OCI-M2 (cell line): ENCODE measurements at regions not wholly inside any gene's neighbourhood (a gene's known extent, or its start where the extent isn't known, plus 50 kb on each side); places are given as distances from the start of the nearest gene placed in this dataset.
"Not testable (repeated sequence)": the region's sequence is repeated elsewhere in the genome, so short reads cannot be mapped to it uniquely, and the experiment has no call there.

ENCODE experiments used
- DNase-seq: peaks from one replicate; lab custom pipeline; 2025; ENCODE audit not compliant: unreplicated experiment; lab: John Stamatoyannopoulos, UW

DNA sequence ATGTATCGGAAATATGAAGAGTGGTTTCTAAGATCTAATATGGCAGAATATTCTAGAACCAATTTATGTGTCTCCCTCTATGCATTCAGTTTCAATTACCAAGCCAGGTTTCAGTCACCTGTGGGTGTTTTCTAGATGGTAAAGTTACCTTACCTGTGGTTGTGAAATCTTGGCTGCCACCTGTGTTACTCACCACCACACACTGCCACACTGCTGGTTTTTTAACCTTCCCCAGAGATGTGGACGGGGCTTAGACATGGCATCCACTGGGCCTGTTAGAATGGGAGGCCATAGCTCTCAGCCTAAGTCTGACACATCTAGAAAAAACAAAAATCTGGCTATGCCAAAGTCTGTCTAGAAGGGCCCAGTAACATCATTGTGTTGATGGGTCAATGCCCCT is 896.5 kb upstream of the PABPC4L start:
- DNase-seq: no peak

DNA sequence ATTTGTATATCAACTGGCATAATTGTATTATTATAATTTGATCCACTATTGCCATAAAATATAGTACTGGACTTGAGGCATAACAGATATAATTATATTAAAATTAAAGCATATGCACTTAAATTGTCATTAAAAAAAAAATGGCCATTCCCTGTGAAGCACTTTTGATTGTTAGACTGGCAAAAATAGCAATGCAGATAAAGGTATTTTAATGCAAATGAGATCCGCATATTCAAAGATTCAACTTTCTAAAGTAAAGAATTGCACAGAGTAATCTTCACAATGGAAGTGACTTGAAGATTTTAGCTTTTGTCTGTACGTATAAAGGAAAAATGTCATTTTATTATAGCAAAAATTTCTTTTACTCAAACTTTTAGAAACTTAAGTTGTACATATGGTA is 871.8 kb upstream of the PABPC4L start:
- no peak for DNase-seq

DNA sequence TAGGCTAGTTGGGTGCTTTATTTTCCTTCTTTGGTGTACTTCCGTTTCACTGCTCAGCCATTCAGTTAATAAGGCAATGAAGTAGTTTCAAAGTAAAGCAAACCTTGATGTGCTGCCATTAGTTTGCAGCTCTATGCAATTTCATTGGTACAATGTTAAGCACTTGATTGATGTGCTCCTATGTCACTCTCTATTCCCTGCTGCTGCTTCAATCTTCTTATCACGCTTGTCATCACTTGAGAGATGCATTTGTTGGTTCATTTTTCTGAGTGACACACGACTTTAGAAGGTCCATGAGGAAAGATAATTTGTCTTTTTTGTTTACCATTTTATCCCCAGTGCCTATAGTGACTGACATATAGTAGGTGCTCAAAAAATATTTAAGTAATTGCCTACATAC is 871.0 kb upstream of the PABPC4L start:
- no peak for DNase-seq

DNA sequence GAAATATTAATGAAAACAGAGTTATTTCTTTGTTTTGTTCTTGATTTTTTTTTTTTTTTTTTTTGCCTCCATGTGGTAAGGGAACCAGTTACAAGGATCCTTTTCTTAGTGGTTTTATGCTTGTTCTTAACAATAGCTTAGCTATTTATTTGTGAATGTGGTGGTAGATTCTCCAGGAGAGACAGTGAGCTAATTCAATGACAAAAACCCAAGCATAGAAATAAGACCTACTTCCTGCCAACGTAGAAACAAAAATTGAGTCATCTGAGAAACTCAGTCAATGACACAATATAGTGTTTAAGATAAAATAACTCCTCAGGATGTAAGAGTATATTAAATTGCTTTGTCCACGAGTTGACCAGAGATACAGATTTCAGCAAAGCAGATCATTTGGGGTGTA is 863.8 kb upstream of the PABPC4L start:
- no peak for DNase-seq

DNA sequence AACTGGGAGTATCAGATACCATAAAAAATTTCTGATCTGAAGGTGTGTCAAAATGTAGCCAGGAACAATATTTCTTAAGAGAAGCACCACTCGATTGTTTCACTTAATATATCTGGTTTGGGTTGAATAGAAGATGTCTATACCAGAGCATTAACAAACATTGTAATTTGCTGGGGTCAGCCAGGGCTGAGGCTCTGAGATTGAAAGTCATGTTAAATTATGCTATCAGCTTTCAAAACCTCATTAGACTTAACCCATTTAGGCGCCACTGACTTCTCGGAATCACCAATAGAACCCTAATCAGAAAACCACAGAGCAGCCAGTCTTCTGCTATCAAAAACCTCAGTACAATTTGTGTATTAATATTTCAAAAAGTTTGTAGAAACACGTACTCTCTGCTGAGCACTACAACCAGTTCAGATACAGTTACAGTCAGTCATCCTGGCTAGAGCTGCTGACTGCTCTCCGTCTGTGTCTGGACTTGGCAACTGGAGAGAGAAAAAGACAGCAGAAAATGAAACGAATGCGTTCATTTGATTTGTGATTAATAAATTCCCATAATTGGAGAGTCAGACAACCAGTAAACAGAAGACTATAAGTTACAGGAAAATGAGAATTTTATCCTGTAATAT is 848.6 kb upstream of the PABPC4L start:
- DNase-seq: no peak

DNA sequence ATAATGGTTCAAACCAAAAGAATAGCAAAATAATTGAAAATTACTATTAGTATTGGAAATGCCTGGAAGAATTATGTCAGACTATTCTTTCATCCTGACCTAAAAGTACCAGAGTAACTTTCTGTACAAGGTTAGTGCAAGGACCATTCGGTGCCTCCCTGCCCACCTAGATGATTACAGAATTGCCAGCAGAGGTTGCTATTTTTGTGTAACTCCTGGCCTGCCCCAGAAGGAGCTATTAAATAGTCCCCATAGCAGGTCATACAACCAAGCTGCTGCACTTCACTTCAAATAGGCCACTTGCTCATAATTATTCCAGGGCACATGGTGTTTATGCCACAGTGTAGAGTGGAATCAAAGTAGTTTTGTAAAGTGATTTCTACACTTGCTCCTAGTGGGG is 831.1 kb upstream of the PABPC4L start:
- no peak for DNase-seq

DNA sequence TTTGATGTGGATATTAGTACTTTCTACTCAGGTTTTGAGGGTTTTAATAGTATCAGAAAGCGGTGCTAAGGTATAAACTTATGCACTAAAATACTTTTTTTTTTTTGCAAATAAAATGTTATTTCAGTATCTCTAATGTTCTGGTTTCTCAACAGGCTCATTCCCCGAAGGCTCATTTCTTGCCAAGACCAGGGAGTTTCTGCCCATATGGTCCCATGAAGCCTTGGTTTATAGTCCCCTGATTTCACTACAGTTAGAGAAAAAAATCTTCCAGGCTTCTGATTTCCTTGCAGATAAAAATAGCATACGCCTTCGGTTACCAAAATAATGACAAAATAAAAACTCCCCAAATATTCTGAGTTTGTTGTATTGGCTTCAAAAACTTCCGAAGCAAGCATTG is 814.2 kb upstream of the PABPC4L start:
- no peak for DNase-seq

DNA sequence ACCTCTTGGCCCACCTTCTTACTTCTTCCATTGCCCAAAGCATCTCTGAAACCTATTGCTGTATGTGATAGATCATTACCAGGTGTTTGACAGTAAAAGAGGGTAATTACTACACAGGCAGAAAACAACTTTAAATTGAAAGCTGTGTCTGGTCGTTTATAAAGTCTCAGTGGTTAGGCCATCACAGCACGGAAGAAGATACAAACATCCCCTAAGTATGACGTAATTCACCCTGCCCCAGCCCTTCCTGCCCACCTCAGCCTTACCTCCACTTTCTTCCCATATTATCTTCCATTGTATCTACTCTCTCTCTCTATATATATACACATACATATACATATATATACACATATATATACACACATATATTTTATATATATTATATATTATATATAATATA is 805.8 kb upstream of the PABPC4L start:
- no peak for DNase-seq

DNA sequence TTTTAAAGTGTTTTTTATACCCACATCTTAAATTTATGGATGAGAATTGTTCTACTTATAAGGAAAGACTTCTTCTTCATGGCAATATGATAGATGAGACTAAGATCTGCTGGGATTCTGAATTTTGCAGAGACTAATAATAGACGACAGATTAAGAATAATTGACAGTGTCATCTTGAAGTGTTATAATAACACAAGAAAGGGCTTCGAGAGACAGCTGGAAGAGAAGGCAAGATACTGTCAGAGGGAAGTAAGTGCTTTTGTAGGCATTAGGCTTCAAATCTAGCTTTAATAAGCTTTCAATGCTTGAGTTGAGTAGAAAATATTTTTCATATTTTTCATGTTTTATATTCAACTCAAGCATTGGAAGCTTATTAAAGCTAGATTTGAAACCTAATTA is 797.6 kb upstream of the PABPC4L start:
- DNase-seq: no peak

DNA sequence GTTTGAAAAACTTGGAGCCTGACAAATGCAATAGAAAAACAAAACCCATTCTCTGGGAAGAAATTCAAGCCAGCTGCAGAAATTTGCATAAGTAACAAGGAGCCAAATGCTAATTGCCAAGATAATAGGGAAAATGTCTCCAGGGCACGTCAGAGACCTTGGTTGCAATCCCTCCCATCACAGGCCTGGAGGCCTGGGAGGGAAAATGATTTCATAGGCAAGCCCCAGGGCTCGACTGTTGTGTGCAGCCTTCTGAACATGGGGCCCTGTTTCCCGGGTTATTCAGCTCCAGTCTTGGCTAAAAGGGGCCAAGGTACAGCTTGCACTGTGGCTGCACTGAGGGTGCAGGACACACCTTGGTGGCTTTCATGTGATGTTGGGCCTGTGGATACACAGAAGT is 760.4 kb upstream of the PABPC4L start:
- DNase-seq: no peak

DNA sequence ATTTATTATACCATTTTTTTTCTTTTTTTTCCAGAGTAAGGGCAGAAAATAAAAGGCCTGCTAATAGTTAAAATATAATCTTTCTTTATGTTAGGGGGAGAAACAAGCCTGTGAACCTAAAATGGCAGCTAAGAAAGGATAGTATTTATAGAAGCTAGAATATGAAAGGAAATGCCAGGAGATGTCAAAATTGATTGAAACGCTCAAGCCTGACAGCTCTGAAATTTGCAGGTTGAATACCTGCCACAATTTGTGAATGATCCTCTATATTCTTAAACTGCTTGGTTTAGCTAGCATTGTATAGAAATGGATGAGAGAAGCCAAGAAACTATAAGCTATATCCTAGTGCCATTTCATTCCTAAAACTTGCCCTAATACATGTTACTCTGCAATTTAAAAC is 757.3 kb upstream of the PABPC4L start:
- DNase-seq: no peak

DNA sequence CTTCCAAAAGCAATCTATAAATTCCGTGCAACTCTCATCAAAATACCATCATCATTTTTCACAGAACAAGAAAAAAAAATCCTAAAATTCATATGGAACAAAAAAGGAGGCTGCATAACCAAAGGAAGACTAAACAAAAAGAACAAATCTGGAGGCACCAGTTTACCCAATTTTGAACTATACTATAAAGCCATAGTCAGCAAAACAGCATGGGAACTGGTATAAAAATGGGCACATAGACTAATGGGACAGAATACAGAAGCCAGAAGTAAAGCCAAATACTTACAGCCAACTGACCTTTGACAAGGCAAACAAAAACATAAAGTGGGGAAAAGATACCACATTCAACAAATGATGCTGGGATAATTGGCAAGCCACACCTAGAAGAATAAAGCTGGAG is 753.5 kb upstream of the PABPC4L start:
- no peak for DNase-seq

DNA sequence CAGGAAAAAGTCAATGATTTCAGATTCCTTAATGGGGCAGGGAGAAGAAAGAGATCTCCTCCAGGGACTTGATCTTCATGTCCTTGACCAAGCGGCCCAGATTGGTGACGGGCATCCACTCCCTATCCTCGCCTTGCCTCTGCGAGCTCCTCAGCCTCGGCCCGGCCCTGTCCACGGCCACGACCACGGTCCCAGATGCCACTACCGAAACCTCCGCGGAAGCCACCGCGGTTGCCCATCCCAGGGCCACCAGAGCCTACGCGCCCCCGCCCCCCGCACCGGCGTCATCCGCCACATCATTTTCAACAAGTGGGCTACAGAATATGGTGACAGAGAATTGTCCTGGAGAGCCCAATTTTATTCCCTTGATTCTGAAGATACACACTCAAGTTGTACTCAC is 751.2 kb upstream of the PABPC4L start:
- no peak for DNase-seq

DNA sequence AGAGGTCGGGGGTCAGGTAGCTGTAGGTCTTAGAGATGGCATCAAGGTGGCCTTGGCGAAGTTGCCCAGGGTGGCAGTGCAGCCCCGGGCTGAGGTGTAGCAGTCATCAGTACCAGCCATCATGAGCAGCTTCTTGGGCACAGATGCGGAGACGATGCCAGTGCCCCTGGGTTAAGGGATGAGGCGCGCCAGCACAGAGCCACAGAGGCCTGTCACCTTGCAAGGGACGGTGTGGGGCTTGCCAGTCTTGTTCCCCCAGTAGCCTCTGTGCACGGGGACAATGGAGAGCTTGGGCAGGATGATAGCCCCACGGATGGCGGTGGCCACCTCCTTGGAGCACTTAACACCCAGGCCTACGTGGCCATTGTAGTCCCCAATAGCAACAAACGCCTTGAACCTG is 750.7 kb upstream of the PABPC4L start:
- no peak for DNase-seq

DNA sequence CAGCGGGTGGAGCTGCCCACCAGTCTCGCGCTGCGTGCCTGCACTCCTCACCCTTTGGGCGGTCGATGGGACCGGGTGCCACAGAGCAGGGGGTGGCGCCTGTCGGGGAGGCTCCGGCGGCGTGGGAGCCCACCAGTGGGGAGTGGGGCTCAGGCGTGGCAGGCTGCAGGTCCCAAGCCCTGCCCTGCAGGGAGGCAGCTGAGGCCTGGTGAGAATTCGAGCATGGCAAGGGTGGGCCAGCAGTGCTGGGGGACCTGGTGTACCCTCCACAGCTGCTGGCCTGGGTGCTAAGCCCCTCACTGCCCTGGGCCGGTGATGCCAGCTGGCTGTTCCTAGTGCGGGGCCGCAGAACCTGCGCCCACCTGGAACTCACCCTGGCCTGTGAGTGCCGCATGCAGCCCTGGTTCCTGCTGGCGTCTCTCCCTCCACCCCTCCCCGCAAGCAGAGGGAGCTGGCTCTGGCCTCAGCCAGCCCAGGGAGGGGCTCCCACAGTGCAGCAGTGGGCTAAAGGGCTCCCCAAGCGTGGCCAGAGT is 746.6 kb upstream of the PABPC4L start:
- no peak for DNase-seq

DNA sequence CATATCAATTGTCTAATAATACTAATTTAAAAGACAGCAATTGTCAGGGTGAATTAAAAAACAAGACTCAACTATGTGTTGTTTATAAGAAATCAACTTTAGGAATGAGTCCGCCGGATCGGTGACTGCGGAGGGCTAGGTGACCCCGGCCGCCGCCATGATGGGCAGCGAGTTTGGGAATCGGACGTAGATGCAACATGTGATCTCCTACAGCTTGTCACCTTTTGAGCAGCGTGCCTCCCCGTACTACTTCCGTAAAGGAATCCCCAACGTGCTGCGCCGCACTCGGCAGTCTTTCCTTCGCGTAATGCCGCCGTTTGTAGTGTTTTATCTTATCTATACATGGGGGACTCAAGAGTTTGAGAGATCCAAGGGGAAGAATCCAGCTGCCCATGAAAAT is 742.5 kb upstream of the PABPC4L start:
- no peak for DNase-seq

DNA sequence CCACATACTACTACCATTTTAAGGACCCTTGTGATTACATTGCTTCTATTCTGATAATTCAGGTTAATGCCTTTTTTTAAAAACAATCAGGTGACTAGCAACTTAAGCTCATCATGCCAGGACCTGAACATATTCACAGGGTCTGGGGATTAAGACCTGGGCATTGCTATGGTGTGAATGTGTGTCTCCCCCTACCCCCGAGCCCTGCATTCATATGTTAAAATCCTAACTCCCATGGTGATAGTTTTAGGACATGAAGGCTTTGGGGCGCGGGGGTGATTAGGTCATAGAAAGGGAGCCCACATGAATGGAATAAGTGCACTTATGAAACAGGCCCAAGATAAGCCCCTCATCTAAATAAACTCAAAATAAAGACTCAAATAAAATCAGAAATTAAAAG is 734.4 kb upstream of the PABPC4L start:
- DNase-seq: no peak

DNA sequence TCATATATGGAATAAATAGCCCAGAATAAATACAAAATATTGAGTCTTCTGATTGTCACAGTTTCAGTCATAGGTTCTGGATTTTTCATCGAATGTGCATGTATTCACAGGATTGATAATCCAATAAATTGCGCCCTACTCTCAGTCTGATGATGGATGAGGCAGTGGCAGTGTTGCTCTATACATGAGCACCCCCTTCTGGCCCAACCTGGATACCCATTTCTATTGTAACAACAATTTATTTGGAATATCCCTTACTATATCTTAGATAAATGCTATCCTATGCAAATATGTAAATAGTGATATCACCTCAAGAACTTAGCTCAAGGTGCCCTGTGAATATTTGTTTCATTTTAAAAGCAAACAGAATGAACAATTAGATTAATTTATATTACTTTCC is 733.7 kb upstream of the PABPC4L start:
- DNase-seq: no peak

DNA sequence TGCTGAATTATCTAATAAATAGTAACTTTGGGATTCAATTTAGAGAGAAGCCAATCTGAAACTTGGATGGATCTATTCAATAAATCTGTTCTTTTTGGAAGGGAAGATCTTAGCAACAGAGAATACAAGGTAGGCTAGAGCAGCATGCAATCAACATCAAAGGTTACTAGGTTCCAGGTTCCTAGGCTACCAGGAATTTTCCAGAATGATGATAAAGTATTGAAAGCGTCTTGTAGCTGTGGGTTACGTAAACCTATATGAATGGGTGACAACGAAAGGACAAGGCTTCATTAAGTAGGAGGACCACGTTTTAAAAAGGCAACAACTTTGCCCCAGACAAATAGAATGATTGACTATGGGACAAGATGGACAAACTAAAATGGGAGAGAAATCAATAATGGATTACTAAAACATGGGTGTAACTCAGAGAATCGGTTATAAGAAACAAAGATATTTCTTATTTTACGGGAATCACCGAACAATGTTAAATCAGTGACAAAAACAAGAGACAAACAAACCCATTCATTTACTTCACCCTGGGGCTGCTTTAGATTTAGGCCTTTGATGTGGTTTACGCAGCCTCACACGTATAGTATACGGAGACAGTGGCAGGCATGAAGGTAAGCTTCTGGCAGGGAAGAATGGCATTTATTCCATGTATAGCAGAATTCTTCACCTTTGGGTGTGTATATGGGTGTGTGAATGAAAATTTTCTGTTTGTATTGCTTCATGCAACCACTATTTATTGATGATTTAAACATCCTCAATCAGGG is 732.6 kb upstream of the PABPC4L start:
- no peak for DNase-seq

DNA sequence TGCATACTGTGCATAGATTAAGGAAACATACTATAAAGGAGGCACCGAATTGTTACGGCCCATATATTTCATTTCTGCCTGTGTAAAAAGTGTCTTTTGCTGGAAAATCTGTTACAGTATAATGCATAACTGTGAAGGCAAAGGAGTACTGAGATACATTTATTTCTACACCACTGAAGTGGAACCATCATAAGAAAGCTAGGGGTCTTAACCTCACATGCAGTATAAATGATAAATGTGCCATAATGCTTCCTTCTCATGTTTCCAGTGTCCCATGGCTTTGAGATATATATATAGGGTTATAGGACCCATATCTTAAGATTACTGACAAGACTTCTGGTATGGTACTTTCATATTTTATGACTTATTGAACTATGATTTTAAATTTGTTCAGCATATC is 713.8 kb upstream of the PABPC4L start:
- no peak for DNase-seq

DNA sequence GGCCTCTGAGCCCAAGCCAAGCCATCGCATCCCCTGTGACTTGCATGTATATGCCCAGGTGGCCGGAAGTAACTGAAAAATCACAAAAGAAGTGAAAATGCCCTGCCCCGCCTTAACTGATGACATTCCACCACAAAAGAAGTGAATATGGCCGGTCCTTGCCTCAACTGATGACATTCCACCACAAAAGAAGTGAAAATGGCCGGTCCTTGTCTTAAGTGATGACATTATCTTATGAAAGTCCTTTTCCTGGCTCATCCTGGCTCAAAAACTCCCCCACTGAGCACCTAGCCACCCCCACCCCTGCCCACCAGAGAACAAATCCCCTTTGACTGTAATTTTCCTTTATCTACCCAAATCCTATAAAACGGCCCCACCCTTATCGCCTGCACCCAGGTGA is 712.7 kb upstream of the PABPC4L start:
- DNase-seq: not testable (repeated sequence)

DNA sequence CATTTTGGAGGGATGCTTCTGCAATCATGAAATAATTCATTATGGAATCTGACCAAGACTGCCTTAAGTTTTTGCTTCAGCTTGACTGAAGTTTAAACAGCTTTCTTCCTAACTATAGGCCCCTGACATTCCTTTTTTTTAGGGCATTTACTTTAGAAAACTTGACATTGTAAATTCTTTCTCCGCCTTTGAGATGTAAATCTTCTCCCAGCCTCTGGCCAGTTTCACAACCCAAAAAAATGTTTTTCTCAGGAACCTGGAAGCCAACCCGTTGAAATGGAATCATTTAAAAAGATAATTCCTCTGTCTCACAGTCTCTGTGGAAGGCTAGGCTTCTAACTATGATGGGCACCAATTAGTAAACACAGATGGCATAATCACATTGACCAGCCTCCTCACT is 710.4 kb upstream of the PABPC4L start:
- no peak for DNase-seq
